WTC11 (cell line): ENCODE measurements at regions not wholly inside any gene's neighbourhood (a gene's known extent, or its start where the extent isn't known, plus 50 kb on each side); places are given as distances from the start of the nearest gene placed in this dataset.

Experiments used
- ATAC-seq: fragments of 200-7000 bp; cut with Tn5 transposase; 2 replicates; pipeline ENCODE4 v1.10.0; 2021; ENCODE audit warnings: mild to moderate bottlenecking, moderate library complexity
- CTCF ChIA-PET: fragments of 300-600 bp; sonication (Branson Sonifier 250); formaldehyde crosslinking; loops from one replicate; lab custom pipeline; 2021; ENCODE audit warnings: antibody characterized with exemption; lab: Charles Lee
- POLR2A ChIA-PET: fragments of 350-600 bp; sonication (Branson Sonifier 250); formaldehyde crosslinking; loops from one replicate; lab custom pipeline; 2021; ENCODE audit warnings: antibody characterized with exemption; lab: Charles Lee
- DNase-seq: peaks from one replicate; pipeline ENCODE4 v3.0.0; 2021; ENCODE audit warnings: low spot score
- H3K27ac Mint-ChIP-seq: 2 replicates; pipeline ENCODE4 v1.8.0; 2021; ENCODE audit warnings: mixed read lengths
- H3K27me3 Mint-ChIP-seq: 2 replicates; pipeline ENCODE4 v1.8.0; 2021; ENCODE audit warnings: low read depth, mild to moderate bottlenecking, moderate library complexity, mixed read lengths
- H3K36me3 Mint-ChIP-seq: 2 replicates; pipeline ENCODE4 v1.8.0; 2021; ENCODE audit warnings: mixed read lengths
- H3K4me1 Mint-ChIP-seq: 2 replicates; pipeline ENCODE4 v1.8.0; 2022; ENCODE audit warnings: mixed read lengths
- H3K4me3 Mint-ChIP-seq: 2 replicates; pipeline ENCODE4 v1.8.0; 2021; ENCODE audit warnings: mild to moderate bottlenecking, moderate library complexity, mixed read lengths
- H3K9me3 Mint-ChIP-seq: 2 replicates; pipeline ENCODE4 v1.8.0; 2021; ENCODE audit warnings: mixed read lengths
- AFF4 ChIP-seq: sonication (generic); formaldehyde crosslinking; IDR thresholded peaks from 2 replicates; pipeline ENCODE4 v1.8.1; 2023; ENCODE audit warnings: mild to moderate bottlenecking, missing genetic modification reagents, borderline replicate concordance
- AR ChIP-seq: fragments of 250-450 bp; sonication (Bioruptor Pico); IDR thresholded peaks from 2 replicates; pipeline ENCODE4 v1.9.0; 2021; ENCODE audit warnings: mild to moderate bottlenecking
- E2F4 ChIP-seq: sonication (generic); formaldehyde crosslinking; IDR thresholded peaks from 2 replicates; pipeline ENCODE4 v1.8.1; 2022; ENCODE audit warnings: low read depth, mild to moderate bottlenecking, moderate library complexity, missing genetic modification reagents, borderline replicate concordance
- E2F5 ChIP-seq: sonication (generic); formaldehyde crosslinking; IDR thresholded peaks from 2 replicates; pipeline ENCODE4 v1.8.1; 2022; ENCODE audit warnings: mild to moderate bottlenecking, moderate library complexity, missing genetic modification reagents
- ELF4 ChIP-seq: sonication (generic); formaldehyde crosslinking; IDR thresholded peaks from 2 replicates; pipeline ENCODE4 v1.8.1; 2022; ENCODE audit warnings: low read depth, mild to moderate bottlenecking, moderate library complexity, missing genetic modification reagents
- EMX1 ChIP-seq: fragments of 250-450 bp; sonication (Bioruptor Pico); IDR thresholded peaks from 2 replicates; pipeline ENCODE4 v1.8.0; 2021; ENCODE audit warnings: mild to moderate bottlenecking
- GTF2I ChIP-seq: fragments of 250-450 bp; sonication (Bioruptor Pico); conservative IDR thresholded peaks from 2 replicates; pipeline ENCODE4 v1.4.0; 2021; ENCODE audit warnings: mild to moderate bottlenecking
- HMGA2 ChIP-seq: fragments of 250-450 bp; sonication (Bioruptor Pico); IDR thresholded peaks from 2 replicates; pipeline ENCODE4 v1.4.0; 2021; ENCODE audit warnings: mild to moderate bottlenecking, moderate library complexity
- HMGXB4 ChIP-seq: sonication (generic); formaldehyde crosslinking; IDR thresholded peaks from 2 replicates; pipeline ENCODE4 v1.8.1; 2023; ENCODE audit warnings: mild to moderate bottlenecking, moderate library complexity, missing genetic modification reagents
- MAX ChIP-seq: sonication (generic); formaldehyde crosslinking; IDR thresholded peaks from 2 replicates; pipeline ENCODE4 v1.8.0; 2022; ENCODE audit warnings: mild to moderate bottlenecking, missing genetic modification reagents
- MYBL2 ChIP-seq: sonication (generic); formaldehyde crosslinking; IDR thresholded peaks from 2 replicates; pipeline ENCODE4 v1.8.1; 2023; ENCODE audit warnings: mild to moderate bottlenecking, moderate library complexity, missing genetic modification reagents
- RELA ChIP-seq: sonication (generic); formaldehyde crosslinking; IDR thresholded peaks from 2 replicates; pipeline ENCODE4 v1.8.1; 2022; ENCODE audit warnings: missing genetic modification reagents, mild to moderate bottlenecking, borderline replicate concordance
- RORB ChIP-seq: fragments of 250-450 bp; sonication (Bioruptor Pico); IDR thresholded peaks from 2 replicates; pipeline ENCODE4 v1.9.0; 2021; ENCODE audit warnings: mild to moderate bottlenecking
- ZBTB43 ChIP-seq: sonication (generic); formaldehyde crosslinking; IDR thresholded peaks from 2 replicates; pipeline ENCODE4 v1.8.1; 2023; ENCODE audit warnings: mild to moderate bottlenecking, missing genetic modification reagents
- ZNF121 ChIP-seq: sonication (generic); formaldehyde crosslinking; IDR thresholded peaks from 2 replicates; pipeline ENCODE4 v1.8.0; 2023; ENCODE audit warnings: missing genetic modification reagents
- ZNF219 ChIP-seq: sonication (generic); formaldehyde crosslinking; IDR thresholded peaks from 2 replicates; pipeline ENCODE4 v1.8.0; 2023; ENCODE audit warnings: missing genetic modification reagents, mild to moderate bottlenecking, borderline replicate concordance
- ZNF416 ChIP-seq: fragments of 250-450 bp; sonication (Bioruptor Pico); IDR thresholded peaks from 2 replicates; pipeline ENCODE4 v1.9.0; 2021; ENCODE audit warnings: mild to moderate bottlenecking, inconsistent platforms

- Mint-ChIP-seq H3K27ac (peak overlapping the region; percentile 9; the same call in 1 of the 2 replicates), H3K4me1 (peaks cover 13% of the 10 kb centered on the region), H3K27me3 (no peaks in the 10 kb centered on the region), H3K36me3 (no peaks in the 10 kb centered on the region), H3K9me3 (no peaks in the 10 kb centered on the region), H3K4me3 (no peak overlapping the region)
- TF ChIP-seq ELF4 (CRISPR knock-in tag), result no peak
- TF ChIP-seq ZNF416 (CRISPR knock-in tag), result no peak
- no peak for TF ChIP-seq E2F5 (CRISPR knock-in tag)
- CTCF ChIA-PET, result no interaction called here
- no peak for ATAC-seq
- DNase-seq, result no peak
- POLR2A ChIA-PET, result no interaction called here
These were observed 337.0 kb upstream of the MEOX2 start for GRCh38 chr7:16023503-16023902.

- H3K4me3 Mint-ChIP-seq, result no peak overlapping the region
- DNase-seq, result no peak
- ATAC-seq, result no peak
- H3K36me3 Mint-ChIP-seq, result no peaks in the 10 kb centered on the region
- H3K27me3 Mint-ChIP-seq, result no peaks in the 10 kb centered on the region
- peak overlapping the region; percentile 9; the same call in 1 of the 2 replicates for H3K27ac Mint-ChIP-seq
- H3K9me3 Mint-ChIP-seq, result no peaks in the 10 kb centered on the region
- TF ChIP-seq RELA (CRISPR knock-in tag) (no peak), RORB (CRISPR knock-in tag) (no peak), ZNF219 (CRISPR knock-in tag) (no peak), ZBTB43 (CRISPR knock-in tag) (no peak), HMGXB4 (CRISPR knock-in tag) (no peak), ZNF121 (CRISPR knock-in tag) (no peak), E2F4 (CRISPR knock-in tag) (no peak), MAX (CRISPR knock-in tag) (no peak)
- TF ChIP-seq, all 79 proteins: peak for 0
- ChIA-PET POLR2A (no interaction called here), CTCF (no interaction called here)
- peaks cover 11% of the 10 kb centered on the region for H3K4me1 Mint-ChIP-seq
These were observed 336.6 kb upstream of the MEOX2 start for GRCh38 chr7:16023046-16023445.

GRCh38 chr7:16021851-16022250, 335.4 kb upstream of the MEOX2 start:
- no peak for DNase-seq
- peaks cover 7% of the 10 kb centered on the region; the same call in 1 of the 2 replicates for H3K4me1 Mint-ChIP-seq
- H3K9me3 Mint-ChIP-seq, result no peaks in the 10 kb centered on the region
- H3K36me3 Mint-ChIP-seq, result no peaks in the 10 kb centered on the region
- ChIA-PET CTCF (no interaction called here), POLR2A (no interaction called here)
- H3K27me3 Mint-ChIP-seq, result no peaks in the 10 kb centered on the region
- ATAC-seq, result no peak
- no peak overlapping the region for H3K27ac Mint-ChIP-seq
- no peak overlapping the region for H3K4me3 Mint-ChIP-seq
- TF ChIP-seq AFF4 (CRISPR knock-in tag) (no peak), AR (no peak), GTF2I (CRISPR knock-in tag) (no peak), HMGA2 (CRISPR knock-in tag) (no peak), MYBL2 (no peak), EMX1 (CRISPR knock-in tag) (no peak)
